ENCODE measurements at regions not wholly inside any gene's neighbourhood (a gene's known extent, or its start where the extent isn't known, plus 50 kb on each side); places are given as distances from the start of the nearest gene placed in this dataset.

DNA sequence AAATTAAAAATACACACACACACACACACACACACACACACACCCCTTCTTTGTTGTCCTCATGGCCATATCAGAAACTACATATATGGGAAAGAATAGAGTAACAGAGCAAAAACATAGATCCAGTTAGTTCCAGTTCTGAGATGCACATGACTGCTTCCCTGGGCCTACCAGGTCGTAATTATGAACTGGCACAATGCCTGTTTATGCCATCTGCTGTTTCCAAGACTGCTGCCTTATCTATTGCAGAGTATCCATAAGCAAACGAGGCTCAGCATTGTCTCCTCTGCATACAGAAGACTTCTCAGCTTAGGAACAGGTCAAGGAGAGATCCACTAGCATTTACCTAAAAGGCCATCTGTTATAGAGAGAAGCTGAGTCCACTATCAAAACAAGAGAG lies 789.0 kb downstream of the TECRL start:
- no TSS peak for BruUV-seq (replicated peaks)
- intact Hi-C loops (cut with micrococcal nuclease) = no loop called here
- POLR2A ChIA-PET = no interaction called here
- Mint-ChIP-seq H3K4me1 (ENCODE audit: insufficient read depth, unreplicated experiment) (peaks cover 15% of the 10 kb centered on the region), H3K9me3 (ENCODE audit: unreplicated experiment) (no peaks in the 10 kb centered on the region), H3K27ac (ENCODE audit: low read depth, unreplicated experiment) (no peak overlapping the region), H3K27me3 (ENCODE audit: insufficient read depth, unreplicated experiment) (no peaks in the 10 kb centered on the region), H3K4me3 (ENCODE audit: unreplicated experiment) (no peak overlapping the region), H3K36me3 (ENCODE audit: insufficient read depth, unreplicated experiment) (no peaks in the 10 kb centered on the region)
- TF ChIP-seq, protein P1, sequence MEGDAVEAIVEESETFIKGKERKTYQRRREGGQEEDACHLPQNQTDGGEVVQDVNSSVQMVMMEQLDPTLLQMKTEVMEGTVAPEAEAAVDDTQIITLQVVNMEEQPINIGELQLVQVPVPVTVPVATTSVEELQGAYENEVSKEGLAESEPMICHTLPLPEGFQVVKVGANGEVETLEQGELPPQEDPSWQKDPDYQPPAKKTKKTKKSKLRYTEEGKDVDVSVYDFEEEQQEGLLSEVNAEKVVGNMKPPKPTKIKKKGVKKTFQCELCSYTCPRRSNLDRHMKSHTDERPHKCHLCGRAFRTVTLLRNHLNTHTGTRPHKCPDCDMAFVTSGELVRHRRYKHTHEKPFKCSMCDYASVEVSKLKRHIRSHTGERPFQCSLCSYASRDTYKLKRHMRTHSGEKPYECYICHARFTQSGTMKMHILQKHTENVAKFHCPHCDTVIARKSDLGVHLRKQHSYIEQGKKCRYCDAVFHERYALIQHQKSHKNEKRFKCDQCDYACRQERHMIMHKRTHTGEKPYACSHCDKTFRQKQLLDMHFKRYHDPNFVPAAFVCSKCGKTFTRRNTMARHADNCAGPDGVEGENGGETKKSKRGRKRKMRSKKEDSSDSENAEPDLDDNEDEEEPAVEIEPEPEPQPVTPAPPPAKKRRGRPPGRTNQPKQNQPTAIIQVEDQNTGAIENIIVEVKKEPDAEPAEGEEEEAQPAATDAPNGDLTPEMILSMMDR (IDR thresholded peaks at IDR 0.05; ENCODE audit: unreplicated experiment) = no peak
- DNase-seq (ENCODE audit: unreplicated experiment) = no peak
- CTCF ChIA-PET = no interaction called here

DNA sequence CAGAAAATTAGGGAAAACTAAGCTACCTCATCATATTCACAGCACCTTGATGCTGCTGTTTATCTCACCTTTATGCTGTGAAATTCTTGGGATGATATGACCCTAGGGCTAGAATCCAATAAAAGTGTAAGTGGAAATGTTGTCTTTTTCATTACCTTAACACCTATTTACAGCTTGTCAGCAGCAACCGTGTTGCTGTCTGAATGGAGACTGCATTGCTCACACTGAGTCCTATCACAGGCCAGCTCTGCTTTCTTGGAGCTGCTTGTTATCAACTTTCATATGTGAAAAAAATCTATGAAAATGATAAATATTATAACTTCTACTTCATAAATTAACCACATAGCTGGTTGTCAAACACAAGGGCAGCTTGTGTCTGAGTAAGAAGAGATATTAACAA lies 789.5 kb downstream of the TECRL start:
- Mint-ChIP-seq H3K4me3 (ENCODE audit: unreplicated experiment) (no peak overlapping the region), H3K36me3 (ENCODE audit: insufficient read depth, unreplicated experiment) (no peaks in the 10 kb centered on the region), H3K27ac (ENCODE audit: low read depth, unreplicated experiment) (no peak overlapping the region), H3K27me3 (ENCODE audit: insufficient read depth, unreplicated experiment) (no peaks in the 10 kb centered on the region), H3K9me3 (ENCODE audit: unreplicated experiment) (no peaks in the 10 kb centered on the region), H3K4me1 (ENCODE audit: insufficient read depth, unreplicated experiment) (peaks cover 15% of the 10 kb centered on the region)
- ChIA-PET CTCF (interaction anchor here (0.8 kb wide), 1 partner anchor 9 kb away, joined by 3 read pairs; no protein-coding TSS in a partner anchor), POLR2A (interaction anchor here (0.6 kb wide), 1 partner anchor 1908 kb away, joined by 3 read pairs; no protein-coding TSS in a partner anchor)
- BruUV-seq (replicated peaks) = no TSS peak
- intact Hi-C loops (cut with micrococcal nuclease) = no loop called here
- TF ChIP-seq, protein P1 (IDR thresholded peaks at IDR 0.05; ENCODE audit: unreplicated experiment) = no peak
- DNase-seq (ENCODE audit: unreplicated experiment) = no peak

DNA sequence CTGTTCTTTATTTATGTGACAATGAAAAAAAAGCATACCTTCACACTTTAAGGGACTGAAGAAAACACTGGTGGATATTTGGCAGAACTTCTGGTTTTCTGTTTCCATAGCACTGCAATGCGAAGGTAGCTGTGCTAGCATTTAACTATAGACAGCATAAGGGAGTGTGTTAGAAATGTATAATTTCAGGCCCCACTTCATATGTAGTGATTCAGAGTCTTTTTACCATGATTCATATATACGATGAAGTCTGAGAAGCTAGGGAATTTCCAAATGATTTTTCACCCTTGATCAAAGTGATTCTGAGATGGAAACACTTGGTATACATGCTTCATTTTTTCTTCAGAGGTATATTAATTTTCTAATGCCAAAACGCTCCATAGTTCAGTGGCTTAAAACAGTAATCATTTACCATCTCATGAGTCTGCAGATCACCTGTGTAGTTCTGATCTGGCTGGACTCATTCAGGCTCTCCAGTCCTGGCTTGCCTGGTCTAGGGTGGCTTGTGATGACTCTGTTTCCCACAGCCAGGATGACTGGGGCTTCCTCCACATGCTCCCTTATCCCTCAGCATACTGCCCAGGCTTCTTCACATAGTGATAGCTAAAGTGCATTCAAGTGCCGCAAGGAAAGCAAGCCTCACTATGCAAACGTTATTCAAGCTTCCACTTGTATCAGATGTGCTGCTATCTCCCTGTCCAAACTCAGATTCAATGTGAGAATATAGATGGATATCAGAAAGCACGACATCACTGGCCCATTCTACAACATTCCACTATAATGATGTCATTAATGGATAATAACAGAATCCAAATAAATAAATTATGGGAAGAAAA lies 790.1 kb downstream of the TECRL start:
- no peaks in the 10 kb centered on the region for H3K27me3 Mint-ChIP-seq (ENCODE audit: insufficient read depth, unreplicated experiment)
- H3K9me3 Mint-ChIP-seq (ENCODE audit: unreplicated experiment) = no peaks in the 10 kb centered on the region
- no TSS peak for BruUV-seq (replicated peaks)
- peaks cover 15% of the 10 kb centered on the region for H3K4me1 Mint-ChIP-seq (ENCODE audit: insufficient read depth, unreplicated experiment)
- TF ChIP-seq, protein P1 (IDR thresholded peaks at IDR 0.05; ENCODE audit: unreplicated experiment) = no peak
- ChIA-PET POLR2A (interaction anchor here (0.6 to 0.7 kb wide), 2 partner anchors 15 to 1907 kb away, joined by 3 to 4 read pairs; no protein-coding TSS in a partner anchor), CTCF (interaction anchor here (0.6 to 0.8 kb wide), 2 partner anchors 10 to 298 kb away, joined by 3 to 4 read pairs; no protein-coding TSS in a partner anchor)
- H3K4me3 Mint-ChIP-seq (ENCODE audit: unreplicated experiment) = no peak overlapping the region
- intact Hi-C loops (cut with micrococcal nuclease) = no loop called here
- H3K36me3 Mint-ChIP-seq (ENCODE audit: insufficient read depth, unreplicated experiment) = no peaks in the 10 kb centered on the region
- DNase-seq (ENCODE audit: unreplicated experiment) = no peak
- peak overlapping the region; percentile 42 for H3K27ac Mint-ChIP-seq (ENCODE audit: low read depth, unreplicated experiment)

DNA sequence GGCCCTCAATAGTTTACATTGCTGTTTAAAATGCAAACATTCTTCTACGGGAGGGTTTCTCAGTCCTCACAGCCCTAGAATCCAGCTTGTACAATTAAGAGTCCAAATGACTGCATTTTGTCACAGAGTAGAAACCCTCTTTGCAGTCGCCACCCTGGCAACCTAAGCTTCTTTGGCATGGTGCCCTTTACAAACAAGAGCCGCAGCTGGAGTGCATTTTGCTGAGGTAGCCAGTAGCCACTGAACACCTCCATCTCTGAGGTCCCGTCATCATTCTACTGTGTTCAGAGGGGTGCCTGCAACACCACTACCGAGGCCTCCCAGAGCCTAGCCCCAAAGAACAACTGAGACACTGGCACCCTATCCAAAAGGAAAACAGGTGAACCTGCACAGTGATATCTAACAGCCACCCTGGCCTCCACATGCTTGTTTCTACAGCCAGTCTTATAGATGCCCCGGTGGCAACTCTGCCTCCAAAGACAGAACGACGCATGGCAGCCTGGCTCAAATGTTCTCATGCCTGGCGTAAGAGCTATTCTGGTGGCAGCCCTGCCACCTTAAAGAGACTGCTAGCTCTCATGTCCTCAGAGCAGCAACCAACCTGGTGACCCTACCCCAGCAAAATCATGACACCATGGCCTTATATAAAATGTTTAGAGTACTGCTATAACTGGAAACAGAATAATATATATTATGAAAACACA lies 801.9 kb downstream of the TECRL start:
- no peaks in the 10 kb centered on the region for H3K27me3 Mint-ChIP-seq (ENCODE audit: insufficient read depth, unreplicated experiment)
- CTCF ChIA-PET = interaction anchor here (0.6 kb wide), 1 partner anchor 321 kb away, joined by 5 read pairs; no protein-coding TSS in a partner anchor

More for the DNA sequence above, 801.9 kb downstream of the TECRL start:
- H3K36me3 Mint-ChIP-seq (ENCODE audit: insufficient read depth, unreplicated experiment) = no peaks in the 10 kb centered on the region
- H3K9me3 Mint-ChIP-seq (ENCODE audit: unreplicated experiment) = peaks cover 15% of the 10 kb centered on the region
- intact Hi-C loops (cut with micrococcal nuclease) = no loop called here
- TF ChIP-seq, protein P1 (IDR thresholded peaks at IDR 0.05; ENCODE audit: unreplicated experiment) = no peak
- DNase-seq (ENCODE audit: unreplicated experiment) = no peak
- no peak overlapping the region for H3K4me3 Mint-ChIP-seq (ENCODE audit: unreplicated experiment)
- POLR2A ChIA-PET = interaction anchor here (0.6 kb wide), 1 partner anchor 101 kb away, joined by 4 read pairs; no protein-coding TSS in a partner anchor
- H3K27ac Mint-ChIP-seq (ENCODE audit: low read depth, unreplicated experiment) = no peak overlapping the region
- H3K4me1 Mint-ChIP-seq (ENCODE audit: insufficient read depth, unreplicated experiment) = peaks cover 5% of the 10 kb centered on the region
- BruUV-seq (replicated peaks) = no TSS peak

Measured in MCF 10A (cell line).